DMS53 (cell line): ENCODE measurements at regions not wholly inside any gene's neighbourhood (a gene's known extent, or its start where the extent isn't known, plus 50 kb on each side); places are given as distances from the start of the nearest gene placed in this dataset.

Experiments used
- DNase-seq: peaks from one replicate; lab custom pipeline; 2025; lab: John Stamatoyannopoulos, UW

- DNase-seq, result no peak
These were observed 829.0 kb upstream of the SALL3 start for GRCh38 chr18:78150590-78150989.

DNA sequence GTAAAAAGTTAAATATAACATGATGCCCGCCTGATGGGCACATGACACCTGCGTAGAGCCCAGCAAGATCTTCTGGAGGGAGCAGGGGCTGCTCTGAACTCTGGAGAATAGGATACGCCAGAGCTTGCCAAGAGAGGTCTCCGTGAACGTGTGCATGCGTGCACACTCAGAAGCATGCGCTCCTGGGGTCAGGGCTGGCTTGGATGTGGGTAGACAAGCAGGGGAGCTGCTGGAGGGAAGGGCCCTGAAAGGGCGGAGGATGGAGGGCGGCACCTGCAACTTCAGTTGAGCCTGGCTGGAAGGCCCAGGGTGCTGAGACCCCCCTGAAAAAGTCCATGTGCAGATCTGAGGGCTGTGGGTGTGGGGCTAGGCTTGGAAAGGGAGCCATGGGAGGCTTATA, 828.4 kb upstream of the SALL3 start:
- no peak for DNase-seq

- DNase-seq, result no peak
These were observed 827.5 kb upstream of the SALL3 start for GRCh38 chr18:78151948-78152725.

DNA sequence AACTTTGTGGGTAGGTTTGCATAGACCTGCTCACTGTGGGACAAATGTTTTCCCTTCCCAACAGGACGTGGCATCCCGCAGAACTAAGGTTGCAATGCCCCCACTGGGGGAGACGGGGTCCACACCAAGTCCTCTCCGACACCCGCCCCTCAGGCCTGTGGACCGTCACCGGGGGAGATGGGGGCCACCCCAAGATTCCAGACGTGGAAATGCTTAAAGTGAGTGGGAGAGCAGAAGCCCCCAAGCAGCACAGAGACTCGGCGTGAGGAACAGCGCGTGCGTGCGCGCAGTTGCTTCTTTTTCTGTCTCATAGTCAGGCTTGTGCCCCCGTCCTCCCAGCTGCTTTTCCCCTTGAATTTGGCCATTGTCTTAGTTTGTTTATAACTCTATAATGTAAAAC, 826.3 kb upstream of the SALL3 start:
- DNase-seq, result no peak

GRCh38 chr18:78154444-78154843, 825.2 kb upstream of the SALL3 start:
- no peak for DNase-seq

- no peak for DNase-seq
These were observed 824.8 kb upstream of the SALL3 start for GRCh38 chr18:78154853-78155252.

DNA sequence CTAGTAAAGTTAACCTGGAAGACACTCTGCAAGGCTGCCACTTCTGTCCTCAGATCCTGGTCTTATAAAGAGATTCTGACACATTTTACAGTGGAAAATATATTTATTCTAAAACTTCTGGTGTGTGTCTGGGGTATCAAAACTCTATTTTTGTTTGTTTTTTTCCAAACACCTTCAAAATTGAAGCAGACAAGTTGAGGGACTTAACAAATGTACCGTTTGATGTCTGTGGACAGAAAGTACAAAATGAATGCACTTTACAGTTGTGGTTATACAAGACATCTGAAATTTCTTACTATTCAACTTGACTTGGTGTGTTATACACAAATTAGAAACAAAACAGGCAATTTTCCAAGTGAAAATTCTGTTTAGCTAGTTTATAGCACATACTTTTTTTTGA, 823.2 kb upstream of the SALL3 start:
- DNase-seq, result no peak

DNA sequence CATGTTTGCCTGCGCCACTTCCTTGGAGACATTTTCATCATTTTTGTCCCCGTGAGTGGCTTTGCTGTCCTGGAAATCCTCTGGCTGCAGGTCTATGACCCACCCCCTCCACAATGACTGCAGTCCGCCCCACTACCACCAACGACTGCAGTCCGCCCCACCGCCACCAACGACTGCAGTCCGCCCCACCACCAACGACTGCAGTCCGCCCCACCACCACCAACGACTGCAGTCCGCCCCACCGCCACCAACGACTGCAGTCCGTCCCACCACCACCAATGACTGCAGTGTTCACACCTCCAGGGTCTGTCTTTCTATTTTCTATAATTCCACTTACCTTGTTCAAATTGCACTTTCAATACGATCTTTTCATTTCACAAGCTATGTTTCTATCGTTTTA, 820.7 kb upstream of the SALL3 start:
- DNase-seq, result no peak

GRCh38 chr18:78159397-78159796, 820.2 kb upstream of the SALL3 start:
- no peak for DNase-seq

- no peak for DNase-seq
These were observed 818.5 kb upstream of the SALL3 start for GRCh38 chr18:78160961-78161656.

- DNase-seq, result no peak
These were observed 814.1 kb upstream of the SALL3 start for GRCh38 chr18:78165525-78165924.

DNA sequence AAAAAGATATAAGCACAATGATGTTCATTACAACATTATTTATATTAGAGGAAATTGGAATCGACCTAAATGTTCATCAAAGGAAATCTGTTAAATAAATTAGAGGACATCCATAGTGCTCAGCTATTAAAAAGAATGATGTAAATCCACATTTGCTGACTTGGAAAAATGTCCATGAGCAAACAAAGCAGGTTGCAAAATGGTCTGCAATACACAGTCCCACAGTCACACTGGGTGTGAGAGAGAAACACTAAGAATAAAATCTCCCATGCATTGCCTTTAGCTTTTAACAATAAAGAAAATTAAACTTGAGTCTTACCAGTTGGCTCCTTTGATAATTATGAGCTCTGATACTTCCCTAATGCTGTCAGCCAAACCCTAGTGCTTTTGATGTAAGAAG, 811.1 kb upstream of the SALL3 start:
- DNase-seq, result no peak

DNA sequence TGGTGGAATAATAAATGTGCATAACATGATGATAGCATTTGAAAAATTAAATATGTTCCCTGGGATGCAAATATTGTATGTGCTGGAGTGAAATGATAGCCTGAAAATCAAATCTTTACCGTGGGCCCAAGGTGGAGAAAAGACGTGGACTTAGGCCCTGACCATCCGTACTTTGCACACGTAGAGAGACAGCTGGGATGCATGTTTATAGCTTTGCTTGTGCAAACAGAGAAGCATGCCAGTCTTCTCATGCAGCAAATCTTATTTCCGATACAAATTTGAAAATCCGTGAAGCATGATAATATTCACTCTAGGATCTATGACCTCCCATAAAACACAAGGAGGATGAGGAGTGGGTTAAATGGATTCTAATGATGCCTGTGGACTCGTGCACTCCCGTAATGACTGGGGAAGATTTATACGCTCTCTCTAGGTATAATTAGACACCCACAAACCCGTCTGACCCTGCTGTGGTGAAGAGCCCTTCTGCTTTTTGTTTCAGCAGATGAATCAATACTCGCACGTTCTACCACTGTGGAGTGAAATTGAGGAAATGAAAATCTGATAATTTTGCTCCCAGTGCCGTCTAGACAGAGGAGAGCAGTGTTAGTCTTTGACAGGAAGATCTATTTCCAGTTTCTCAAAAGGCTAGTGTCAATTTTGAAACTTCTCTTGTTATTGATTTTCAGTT, 810.3 kb upstream of the SALL3 start:
- no peak for DNase-seq

- no peak for DNase-seq
These were observed 807.7 kb upstream of the SALL3 start for GRCh38 chr18:78171954-78172353.

DNA sequence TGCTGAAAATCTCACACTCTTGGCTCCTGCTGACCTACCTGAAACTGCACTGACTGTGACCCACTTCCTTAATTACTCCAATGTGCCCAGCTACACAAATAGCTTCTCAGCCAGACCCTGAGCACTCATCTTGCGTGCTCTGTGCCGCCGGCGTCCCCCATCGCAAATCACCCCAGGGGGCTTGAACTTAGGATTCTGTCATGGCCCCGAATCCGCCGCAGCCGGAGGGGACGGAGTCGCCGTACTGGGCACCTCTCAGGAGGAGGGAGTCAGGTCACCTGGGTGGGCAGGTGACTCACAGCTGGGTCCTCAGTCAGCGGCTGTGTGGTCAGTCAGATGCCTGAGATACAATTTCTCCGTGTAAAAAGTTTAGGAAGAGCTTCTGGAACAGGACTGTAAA, 804.9 kb upstream of the SALL3 start:
- no peak for DNase-seq

DNA sequence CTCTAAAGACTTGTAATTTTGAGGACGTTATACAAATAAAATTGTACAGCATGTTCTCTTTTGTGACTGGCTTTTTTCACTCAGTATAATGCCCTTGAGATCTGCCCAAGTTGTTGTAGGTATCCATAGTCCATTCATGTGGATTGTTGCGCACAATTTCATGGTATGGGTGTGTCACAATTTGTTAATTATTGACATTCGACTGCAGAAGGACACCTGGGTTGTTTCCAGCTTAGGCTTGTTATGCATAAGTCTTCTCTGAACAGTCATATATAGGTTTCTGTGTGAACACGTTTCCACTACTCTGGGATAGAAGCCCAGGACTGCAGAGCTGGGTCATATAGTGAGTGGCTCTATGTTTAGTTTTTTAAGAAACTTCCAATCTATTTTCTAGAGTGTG, 800.8 kb upstream of the SALL3 start:
- DNase-seq, result no peak

DNA sequence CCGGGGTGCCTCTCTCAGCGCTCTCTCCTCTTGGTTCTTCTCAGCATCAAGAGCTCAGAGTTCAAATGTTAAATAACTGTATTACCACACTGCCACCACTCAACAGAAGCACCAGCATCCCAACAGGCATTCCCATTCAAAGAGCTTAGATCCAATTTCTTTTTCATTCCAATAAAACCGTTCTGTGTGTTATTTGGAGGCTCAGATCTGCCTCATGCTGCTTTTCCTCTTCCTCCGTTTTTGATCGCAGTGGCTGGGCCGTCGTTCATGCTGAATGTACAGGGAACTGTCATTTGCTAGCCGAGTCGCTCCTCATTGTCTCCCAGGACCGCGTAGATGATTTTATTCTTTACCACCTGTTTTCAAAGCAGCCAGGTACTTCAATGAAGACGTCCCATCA, 798.9 kb upstream of the SALL3 start:
- DNase-seq, result no peak

- DNase-seq, result no peak
These were observed 795.8 kb upstream of the SALL3 start for GRCh38 chr18:78183815-78184214.

DNA sequence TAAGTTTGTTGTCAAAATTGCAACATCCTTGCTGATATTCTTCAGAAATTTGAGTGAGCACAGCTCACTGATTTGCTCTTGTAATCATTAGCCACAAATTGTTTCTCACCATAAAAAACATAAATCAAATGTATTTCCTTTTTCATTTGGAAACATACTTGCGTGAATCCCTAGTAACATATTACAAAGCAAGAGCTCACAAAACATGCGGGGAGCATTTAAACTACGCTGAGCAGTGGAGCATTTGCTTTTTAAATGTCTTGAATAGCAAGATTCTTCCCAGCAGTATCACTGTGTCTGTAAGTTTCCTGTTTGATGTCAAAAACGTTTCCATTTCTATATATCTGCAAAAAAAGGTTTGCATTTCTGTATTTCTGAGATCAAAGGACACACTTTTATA, 788.3 kb upstream of the SALL3 start:
- no peak for DNase-seq

- peak; percentile 57 for DNase-seq
These were observed 787.6 kb upstream of the SALL3 start for GRCh38 chr18:78192054-78192453.

DNA sequence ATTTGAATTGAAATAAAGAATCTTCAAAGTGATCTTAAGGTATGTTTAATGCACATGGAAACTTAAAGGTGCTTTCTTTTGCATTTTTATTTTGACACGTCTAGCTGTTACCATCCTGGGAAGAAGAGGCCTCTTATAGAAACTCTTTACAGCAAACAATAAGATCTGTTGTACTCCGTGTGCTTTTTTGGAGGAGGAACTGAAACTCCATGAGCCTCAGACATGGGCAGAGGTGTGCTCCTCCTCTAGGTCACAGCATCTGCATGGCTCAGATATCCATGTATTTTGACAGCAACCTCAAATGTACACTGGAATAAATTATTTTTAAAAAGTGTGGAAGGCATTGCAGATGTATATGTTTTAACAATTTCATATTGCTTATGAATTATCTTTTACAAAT, 783.3 kb upstream of the SALL3 start:
- DNase-seq, result no peak

GRCh38 chr18:78199002-78199401, 780.6 kb upstream of the SALL3 start:
- DNase-seq, result no peak

GRCh38 chr18:78199611-78200010, 780.0 kb upstream of the SALL3 start:
- no peak for DNase-seq
